ENCODE measurements at regions not wholly inside any gene's neighbourhood (a gene's known extent, or its start where the extent isn't known, plus 50 kb on each side); places are given as distances from the start of the nearest gene placed in this dataset.

DNA sequence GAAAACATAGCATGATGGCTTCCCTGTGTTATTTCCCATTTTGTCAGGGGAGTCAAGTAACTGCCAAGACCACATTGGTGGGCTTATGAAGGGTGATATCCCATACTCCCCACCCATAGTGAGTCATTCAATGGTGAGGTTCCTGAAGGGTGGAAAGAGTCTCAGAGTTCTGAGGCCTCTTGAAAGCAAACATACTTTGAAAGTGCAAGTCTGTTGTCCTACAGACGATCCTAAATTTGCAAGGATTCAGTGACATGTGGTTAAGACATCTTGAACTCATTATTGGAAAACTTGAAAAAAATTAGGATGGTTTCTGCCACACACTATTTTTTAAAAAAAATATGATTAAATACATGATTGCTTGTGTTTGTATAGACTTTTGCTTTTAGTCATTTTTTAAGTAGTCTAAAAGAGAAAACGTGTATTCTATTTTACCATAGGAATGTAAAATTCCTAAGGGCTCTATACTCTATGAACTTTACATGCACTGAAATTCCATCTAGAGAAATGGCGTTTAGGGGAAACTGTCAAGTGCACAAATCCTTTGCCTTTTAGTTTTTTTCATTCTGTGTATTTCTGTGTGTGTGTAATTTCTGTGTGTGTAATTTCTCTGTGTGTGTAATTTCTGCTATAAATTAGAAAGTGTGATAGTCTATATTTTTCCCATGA is 225.5 kb upstream of the ADAMTS5 start:
- DNase-seq = no peak

DNA sequence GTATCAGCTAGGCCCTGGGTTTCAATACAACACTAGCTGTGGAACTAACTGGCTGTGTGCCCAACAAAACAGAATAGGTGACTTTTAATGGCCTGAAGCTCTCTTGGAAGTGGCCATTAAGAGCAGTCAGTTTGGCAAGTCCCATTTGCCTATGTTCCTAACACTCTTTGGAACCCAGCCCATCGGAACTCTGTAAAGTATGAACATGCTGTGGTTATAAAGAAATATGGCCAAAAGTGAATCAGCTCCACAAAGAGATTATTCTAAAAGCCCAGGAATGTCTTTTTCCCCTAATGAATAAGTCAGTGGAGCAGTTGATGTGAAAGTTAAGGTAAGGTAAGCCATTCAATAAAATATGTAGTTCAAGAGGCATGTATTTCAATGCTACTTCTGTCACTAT is 223.7 kb upstream of the ADAMTS5 start:
- no peak for DNase-seq

DNA sequence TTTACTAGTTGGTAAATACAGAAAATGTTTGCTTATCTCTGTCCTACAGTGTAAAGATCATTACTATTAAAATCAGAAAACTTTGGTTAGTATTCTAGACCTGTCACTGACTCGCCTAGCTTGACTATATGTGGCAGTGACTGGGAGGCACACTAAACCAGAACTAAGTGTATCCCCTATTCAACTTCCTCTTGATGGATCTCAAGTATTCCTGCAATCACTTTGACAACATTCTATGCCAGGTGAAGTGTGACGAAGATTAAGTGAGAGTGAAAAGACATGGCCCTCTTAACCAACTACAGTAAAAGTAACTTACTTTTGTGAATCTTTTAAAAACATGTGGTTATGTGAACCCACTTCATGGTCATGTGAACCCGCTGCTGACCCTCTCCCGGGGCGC is 223.0 kb upstream of the ADAMTS5 start:
- no peak for DNase-seq

DNA sequence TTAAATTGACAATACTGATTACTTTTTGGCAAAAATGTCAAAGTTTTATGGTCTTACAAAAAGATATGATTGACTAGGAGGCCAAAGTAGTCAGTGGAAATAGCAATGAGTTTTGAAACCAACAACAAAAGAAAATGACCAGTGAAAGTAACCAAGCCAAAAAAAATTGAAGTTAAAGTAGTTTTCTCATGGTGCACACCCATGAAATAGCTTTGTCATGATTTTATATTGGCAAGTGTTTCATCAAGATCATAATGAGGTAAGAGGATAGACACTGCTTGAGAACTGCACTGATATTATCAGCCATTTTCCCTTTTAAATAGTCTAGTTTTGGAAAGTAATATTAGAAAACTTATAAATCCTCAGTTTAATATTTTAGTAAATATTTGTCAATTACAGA is 206.2 kb upstream of the ADAMTS5 start:
- no peak for DNase-seq

DNA sequence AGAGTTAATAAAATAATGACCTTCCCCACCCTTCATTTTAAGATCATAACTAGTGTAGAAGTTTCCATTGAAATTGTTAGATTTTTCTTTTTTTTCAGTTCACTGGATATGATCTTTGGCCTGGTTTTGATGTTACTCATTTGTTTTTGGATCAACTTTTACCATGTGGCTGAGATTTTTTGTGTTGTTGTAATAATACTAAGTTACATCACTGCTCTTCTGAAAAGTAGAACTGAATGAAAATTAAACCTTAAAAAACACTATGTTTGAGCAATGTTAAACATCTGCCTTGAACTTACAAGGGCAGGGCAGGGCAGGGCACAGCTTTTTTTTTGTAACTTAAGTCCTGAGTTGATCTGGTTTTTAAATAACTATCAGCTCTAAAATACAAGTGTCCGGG is 204.8 kb upstream of the ADAMTS5 start:
- no peak for DNase-seq

DNA sequence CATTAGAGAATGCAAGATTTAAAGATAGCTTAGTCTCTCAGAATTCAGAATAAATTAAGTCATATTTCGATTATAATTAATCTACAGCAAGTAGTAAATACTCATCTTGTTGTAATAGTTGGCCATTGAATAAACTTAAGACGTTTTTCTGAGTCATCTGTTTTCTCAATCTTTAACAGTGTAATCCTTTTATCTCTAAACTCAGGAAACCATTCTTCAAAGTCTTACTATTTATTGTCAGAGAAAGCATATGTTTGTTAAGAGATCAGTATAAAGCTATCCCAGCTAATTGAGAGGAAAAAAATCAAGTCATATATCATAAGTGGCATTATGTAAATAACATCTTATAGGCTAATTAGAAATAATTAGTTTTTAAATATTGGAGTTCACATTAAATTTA is 201.2 kb upstream of the ADAMTS5 start:
- no peak for DNase-seq

DNA sequence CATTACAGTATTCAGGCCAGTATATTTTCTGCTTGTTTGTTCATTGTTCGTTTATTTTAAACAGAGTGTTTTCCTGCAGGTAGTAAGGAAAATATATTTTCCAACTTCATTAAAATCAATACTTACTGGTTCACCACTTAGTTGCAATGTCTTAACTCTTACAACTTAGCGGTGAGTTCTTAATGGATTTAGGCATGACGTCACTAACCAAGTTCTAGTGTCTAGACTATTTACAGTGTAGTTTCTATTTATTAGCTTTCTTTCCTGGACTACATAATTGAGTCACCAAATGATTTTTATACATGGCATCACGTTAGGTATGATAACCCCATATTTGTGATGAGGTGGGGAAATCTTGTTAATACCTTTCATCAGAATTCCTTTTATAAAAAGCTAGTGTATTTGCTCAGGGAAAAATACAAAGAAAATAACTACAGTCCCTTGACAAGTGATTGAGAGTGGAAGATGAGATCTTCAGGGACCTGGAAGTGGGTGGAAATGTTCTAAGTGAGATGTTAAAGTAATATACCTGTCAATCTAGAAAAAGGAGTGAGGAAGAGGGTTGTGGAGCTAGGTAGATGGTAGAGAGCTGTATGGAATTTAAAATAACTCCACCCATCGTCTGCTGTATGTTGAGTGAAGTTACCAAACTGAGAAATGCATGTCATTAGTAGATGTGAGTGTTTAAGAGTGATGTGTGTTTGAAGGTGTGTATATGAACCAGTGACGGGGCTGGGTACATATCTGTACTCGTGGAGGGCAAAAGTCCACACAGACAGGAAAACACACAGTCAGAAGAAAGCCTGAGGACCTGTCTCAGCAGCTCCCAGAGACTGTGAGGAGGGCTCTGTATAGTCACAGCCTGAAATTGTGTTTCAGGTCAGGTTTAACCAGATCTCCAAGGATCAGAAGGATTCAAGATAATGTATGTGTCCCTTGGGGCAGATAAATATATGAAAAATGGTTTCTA is 197.6 kb upstream of the ADAMTS5 start:
- no peak for DNase-seq

DNA sequence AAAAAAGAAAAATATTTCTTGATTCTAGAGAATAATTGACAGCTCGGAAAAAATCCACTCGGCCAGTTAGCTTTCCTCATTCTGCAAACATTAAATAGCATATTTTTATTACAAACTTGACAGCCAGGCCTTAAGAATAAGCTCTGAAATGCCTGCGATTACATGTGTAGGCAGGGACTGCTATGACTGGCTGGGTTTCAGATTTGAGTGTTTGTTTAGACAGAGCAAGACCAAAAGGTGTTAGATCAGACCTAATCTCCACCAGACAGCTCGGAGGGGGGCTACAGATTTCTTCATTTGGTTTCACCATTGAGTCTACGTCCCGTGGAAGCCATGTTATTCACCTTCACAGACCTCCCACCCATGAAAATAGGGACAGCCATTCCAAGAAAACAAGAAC is 192.1 kb upstream of the ADAMTS5 start:
- no peak for DNase-seq

DNA sequence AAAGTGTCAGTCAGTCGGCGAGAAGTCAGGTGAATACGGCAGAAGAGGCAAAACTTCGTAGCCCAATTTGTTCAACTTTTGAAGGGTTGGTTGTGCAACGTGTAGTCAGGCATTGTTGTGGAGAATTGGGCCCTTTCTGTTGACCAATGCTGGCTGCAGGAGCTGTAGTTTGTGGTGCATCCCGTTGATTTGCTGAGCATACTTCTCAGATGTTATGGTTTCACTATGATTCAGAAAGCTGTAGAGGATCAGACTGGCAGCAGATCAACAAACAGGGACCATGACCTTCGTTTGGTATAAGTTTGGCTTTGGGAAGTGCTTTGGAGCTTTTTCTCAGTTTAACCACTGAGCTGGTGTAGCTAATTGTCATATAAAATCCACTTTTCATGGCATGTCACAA is 190.2 kb upstream of the ADAMTS5 start:
- no peak for DNase-seq

DNA sequence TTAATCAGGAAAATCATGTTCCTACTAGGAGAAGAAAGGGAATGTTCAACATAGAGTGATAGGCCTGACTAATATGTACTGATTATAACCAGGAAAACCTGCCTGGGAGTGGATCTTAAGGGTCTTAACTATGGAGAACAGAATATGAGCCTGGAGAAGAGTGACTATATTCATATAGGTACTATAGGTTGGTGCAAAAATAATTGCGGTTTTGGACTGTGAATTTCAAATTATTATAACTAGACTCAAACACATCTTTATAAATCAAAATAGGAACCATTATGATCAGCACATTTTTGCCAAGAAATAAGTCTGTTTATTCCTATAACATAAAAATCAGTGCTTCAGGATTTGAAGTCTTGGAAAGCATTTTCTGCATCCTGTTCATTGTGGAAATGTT is 189.8 kb upstream of the ADAMTS5 start:
- DNase-seq = no peak

DNA sequence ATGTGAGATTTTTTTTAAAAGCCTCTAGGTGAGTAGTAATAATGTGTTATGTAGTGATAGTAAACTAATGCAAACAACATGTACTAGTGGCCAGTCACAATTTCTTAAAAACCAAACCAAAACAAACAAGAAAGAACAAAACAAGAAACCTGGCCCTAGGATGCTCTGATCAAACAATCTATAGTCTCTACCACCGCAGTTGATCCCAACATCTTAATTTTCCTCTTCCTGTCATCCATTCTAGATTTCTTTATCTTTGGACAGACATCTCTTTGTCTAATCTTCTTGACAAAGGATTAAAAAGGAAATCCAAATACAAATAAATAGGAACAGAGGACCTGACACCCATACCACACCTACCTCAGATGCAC is 188.2 kb upstream of the ADAMTS5 start:
- no peak for DNase-seq

DNA sequence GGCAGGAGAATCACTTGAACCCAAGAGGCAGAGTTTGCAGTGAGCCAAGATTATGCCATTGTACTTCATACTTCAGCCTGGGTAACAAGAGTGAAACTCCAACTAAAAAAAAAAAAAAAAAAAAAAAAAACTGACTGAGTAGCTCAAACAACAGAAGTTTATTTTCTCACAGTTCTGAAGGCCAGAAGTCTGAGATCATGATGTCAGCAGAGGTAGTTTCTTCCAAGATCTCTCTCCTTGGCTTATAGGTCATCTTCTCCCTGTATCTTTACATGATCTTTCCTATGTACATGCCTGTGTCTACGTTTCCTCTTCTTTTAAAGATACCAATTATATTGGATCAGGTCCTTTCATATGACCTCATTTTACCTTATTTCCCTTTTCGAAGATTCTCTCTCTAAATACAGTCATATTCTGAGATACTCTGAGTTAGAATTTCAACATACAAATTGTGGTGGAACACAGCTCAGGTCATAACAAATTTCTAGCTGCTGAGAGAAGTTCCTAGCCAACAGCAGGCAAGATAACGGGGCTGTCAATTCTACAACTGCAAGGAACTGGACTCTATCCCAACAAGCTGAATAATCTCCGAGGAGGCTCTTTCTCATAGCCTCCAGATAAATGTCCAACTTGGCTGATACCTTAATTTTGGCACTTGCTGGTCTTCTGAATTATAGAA is 187.7 kb upstream of the ADAMTS5 start:
- no peak for DNase-seq

DNA sequence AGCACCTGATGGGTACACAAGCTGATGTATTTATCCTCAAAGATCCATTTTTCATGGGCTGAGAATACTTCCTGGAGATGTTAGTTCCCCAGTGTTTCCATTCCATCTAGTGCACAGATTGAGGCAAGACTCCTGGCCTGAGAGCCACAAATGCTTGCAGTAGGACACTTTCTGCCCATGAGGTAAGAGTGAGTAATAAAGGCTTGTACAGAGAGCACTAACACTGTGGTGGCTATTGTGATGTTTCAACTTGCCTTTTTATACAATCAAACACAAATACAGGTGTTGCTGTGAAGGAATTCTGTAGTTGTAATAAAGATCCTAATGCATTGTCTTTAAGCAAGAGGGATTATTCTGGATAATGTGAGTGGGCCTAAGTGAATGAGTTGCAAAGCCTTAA is 186.1 kb upstream of the ADAMTS5 start:
- DNase-seq = no peak

DNA sequence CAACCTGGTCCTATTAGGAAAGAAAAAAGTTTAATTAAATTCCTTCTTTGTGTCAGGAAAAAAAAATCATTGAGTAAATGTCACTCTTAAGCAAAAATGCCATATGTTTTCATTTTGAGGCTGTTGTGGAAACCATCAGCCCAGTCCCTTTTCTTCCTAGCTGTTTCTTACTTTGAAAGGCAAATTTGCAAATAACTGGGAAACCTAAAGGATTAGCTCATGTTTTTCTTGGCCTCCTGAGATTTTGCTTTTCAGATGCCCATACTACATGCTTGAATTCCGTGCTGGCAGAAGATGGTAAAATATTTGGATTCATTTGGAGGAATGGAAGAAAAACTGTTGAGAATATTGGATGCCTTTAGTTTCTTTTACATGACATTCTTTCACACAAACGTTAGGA is 182.1 kb upstream of the ADAMTS5 start:
- peak; percentile 32 for DNase-seq

DNA sequence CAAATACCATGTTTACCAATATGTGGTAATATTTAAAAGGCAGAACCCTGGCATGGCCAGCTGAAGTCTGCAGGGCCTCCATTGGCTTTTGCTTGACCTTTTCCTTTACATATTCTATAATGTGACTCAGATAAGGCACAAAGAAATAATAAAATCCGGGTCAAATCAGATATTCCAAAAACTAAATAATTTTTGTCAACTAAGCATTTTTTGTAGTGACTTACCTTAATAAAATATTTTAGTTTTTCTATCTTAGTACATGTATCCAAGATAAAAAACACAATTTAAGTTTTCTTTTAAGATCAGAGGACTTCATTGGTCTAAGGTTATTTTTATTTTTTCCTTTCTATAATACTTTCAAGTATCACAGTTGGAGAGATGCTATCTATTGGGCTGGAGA is 179.4 kb upstream of the ADAMTS5 start:
- no peak for DNase-seq

DNA sequence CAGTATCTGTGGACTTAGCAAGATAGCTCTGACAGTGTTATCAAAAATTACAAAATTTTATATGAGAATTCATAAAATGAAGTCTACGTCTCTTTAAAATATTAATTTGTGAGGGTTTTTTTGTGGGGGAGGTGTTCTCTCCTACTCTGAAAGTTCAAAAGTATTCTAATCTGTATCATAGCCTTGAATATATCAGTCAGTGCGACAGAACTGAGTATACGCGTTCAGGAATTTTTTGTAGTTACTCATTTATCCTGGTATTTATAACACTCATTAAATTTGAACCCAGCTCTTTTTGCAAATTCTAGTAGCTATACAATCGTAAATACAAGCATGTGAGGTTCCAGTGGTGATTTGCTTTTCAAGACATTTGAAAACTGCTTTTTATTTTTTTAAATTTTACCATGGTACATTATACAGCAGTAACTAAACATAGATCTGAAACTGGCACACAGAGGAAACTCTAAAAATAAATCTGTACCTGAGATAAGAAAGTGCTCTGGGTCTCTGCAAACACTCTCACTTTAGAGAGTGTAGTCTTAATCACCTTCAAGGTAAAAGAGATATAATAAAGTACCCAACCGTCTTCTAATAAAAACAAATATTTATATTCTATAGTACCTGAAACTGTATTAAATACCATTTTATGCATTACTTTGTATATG is 178.4 kb upstream of the ADAMTS5 start:
- no peak for DNase-seq

DNA sequence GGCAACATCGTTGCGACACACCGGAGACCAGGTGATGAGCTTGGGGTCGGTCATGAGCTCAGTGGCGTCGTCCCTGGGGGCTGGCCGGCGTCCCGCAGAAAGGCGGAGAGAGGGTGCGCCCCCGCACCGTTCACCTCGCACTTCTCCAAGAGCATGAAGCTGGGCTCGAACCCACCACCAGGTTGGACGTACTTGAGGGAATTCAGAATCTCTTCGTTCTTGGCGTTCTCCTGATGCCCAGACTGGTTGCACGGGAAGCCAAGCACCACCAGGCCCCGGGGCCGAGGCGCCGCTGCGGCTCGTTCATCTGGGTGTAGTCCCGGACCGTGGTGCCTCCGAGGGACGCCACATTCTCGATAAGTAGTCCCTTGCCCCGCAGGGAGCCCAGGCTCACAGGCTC is 176.6 kb upstream of the ADAMTS5 start:
- no peak for DNase-seq

DNA sequence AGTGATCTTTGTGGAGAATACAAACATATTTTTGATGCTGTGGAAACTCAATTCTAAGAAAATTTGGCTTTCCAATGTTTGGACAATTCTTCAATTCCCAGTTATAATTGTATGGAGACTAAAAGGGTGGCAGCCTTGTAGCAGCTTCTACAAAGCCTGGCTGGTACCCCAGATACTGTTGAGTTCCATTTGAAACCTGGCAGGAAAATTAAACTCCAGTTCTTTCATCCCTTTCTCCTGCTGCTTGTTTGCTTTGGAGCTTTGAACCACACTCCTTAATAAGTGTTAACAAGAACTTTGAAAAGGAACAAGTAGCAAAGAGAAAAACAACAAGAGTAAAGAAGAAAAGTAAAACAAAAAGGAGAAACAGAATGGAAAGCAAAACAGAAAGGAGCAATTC is 172.6 kb upstream of the ADAMTS5 start:
- no peak for DNase-seq

DNA sequence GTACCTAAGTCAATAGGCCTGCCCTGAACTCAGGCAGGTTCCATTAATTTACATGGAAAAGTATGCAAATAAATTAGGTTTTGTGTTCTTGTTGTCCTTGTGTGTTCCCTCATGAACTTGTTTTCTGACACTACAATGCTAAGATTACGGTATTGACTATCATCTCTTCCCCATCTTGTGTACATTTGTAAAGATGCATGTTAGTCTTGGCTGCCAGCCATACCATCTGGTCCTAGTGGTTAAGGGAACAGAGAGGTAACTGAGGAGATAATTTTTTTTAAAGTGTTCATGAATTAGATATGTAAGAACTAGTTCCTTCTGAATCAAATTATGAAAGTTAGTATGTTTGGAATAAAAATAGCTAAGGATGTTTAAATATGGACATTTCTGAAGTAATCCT is 167.6 kb upstream of the ADAMTS5 start:
- DNase-seq = no peak

DNA sequence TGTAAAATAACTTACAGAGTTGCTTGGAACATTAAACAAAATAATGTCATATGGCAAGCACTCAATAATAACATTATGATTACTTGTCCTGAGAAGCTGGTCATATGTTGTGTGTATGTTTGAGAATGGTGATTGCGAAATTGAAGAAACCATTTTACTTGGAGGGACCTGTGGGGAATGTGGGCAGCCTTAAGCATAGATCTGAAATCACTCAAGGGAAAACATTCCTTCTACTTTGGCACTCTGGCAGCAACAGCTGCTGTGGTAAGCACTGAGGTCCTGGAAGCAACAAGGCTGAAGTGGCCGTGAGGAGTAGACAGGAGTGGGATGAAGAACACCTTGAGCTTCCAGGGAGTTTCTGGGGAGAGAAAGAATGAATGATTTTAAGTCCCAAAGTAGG is 165.4 kb upstream of the ADAMTS5 start:
- DNase-seq = no peak

DNA sequence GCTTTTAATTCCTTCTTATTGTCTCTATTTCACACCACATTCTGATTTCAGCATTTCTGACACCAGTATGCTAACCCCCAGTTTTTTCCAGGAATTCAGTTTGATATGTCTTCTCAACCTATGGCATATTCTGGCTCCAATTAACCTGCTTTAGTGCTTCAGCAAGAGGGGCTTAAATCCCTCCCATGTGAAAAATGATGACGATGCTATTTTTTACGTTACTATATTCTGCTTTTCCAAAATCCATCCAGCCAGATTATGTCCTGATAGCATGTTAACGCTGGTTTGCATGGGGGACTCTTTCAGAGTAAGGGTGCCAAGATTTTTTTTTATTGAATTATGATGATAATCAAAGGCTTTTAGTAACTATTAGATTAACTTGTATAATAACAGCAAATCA is 163.3 kb upstream of the ADAMTS5 start:
- no peak for DNase-seq

DNA sequence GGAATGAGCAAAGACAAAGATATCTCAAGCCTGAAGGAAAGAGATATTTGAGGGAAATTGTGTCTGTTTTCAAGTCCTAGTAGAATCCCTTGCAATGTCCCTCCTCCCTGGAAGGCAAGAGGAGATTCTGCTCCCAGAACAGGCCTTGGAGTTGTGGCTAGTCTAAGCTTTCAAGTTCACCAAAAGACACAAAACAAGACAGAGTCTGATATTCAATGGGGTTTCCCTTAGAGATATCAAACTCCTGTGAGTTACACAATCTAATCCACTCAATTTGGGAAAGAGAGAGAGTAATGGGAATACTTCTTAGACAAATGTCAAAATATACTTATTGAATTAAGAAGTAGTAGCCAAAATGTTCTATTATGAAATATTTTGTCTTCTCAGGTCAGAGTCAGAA is 162.8 kb upstream of the ADAMTS5 start:
- DNase-seq = no peak

DNA sequence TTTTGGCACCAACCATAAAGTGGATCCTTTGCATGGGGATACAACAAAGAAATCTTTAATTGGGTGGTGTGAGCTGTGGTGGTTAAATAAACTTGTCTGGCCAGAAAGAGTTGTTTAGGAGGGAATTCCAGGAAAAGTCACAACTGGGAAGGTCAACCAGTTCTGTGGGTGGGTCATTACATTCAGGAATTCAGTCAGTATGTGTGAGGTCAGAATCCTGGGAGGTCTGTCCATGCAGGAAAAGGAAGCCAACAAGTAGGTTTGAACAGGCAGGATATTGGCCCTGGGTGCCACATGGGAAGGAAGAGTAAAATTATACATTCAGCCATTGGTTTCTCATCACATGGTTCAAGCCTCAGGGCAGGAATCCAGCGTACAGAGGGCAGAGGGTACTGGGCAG is 162.3 kb upstream of the ADAMTS5 start:
- no peak for DNase-seq

DNA sequence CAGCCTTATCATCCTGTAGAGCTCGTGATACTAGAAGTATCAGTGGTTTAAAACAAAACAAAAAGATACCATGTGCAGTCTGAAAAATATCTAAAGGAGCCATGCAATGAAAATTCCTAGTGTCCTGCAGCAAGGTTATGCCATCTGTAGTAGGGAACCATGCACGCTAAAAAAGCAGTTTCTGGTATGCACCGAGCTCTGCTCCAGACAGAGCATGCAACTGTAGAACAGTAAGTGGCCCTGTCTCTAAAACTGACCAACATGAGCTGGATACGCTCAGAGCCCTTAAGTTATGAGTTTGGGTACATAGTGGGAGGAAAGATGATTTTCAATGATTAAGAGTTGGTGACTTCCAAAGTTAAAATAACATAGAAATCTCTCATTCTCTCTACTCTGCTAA is 159.3 kb upstream of the ADAMTS5 start:
- DNase-seq = no peak

Data from amniotic stem cell (primary cell).